GM23338 (cell line): ENCODE measurements at regions not wholly inside any gene's neighbourhood (a gene's known extent, or its start where the extent isn't known, plus 50 kb on each side); places are given as distances from the start of the nearest gene placed in this dataset.

Experiments
- ATAC-seq: fragments of 200-7000 bp; cut with Tn5 transposase; 3 replicates; pipeline ENCODE4 v1.9.1; 2020
- DNase-seq: peaks from one replicate; pipeline ENCODE4 v3.0.0-alpha.2; 2015; ENCODE audit warnings: low spot score
- H2AFZ ChIP-seq: fragments of 200-600 bp; sonication (generic); 2 replicates; pipeline ENCODE4 v1.8.0; 2016; ENCODE audit warnings: antibody characterized with exemption, mild to moderate bottlenecking, moderate library complexity
- H3F3A ChIP-seq: fragments of 200-600 bp; sonication (generic); replicated peaks from 2 replicates; pipeline ENCODE4 v1.8.0; 2017; ENCODE audit warnings: antibody characterized with exemption, mixed run types, low read depth
- H3K27ac ChIP-seq: fragments of 200-600 bp; sonication (generic); 2 replicates; pipeline ENCODE4 v1.6.1; 2016; ENCODE audit warnings: low read depth
- H3K27me3 ChIP-seq: fragments of 200-600 bp; sonication (generic); 2 replicates; pipeline ENCODE4 v1.8.0; 2016; ENCODE audit warnings: mild to moderate bottlenecking, mixed run types, moderate library complexity; ENCODE audit not compliant: insufficient read depth
- H3K36me3 ChIP-seq: fragments of 200-600 bp; sonication (generic); 2 replicates; pipeline ENCODE4 v1.8.0; 2016; ENCODE audit warnings: mild to moderate bottlenecking; ENCODE audit not compliant: insufficient read depth
- H3K4me1 ChIP-seq: fragments of 200-600 bp; sonication (generic); 2 replicates; pipeline ENCODE4 v1.8.0; 2016; ENCODE audit warnings: mild to moderate bottlenecking, moderate library complexity; ENCODE audit not compliant: insufficient read depth
- H3K4me2 ChIP-seq: fragments of 200-600 bp; sonication (generic); 2 replicates; pipeline ENCODE4 v1.7.1; 2017; ENCODE audit warnings: mixed run types
- H3K4me3 ChIP-seq: fragments of 200-600 bp; sonication (generic); 2 replicates; pipeline ENCODE4 v1.6.1; 2016; ENCODE audit warnings: mixed run types
- H3K79me2 ChIP-seq: fragments of 200-600 bp; sonication (generic); replicated peaks from 2 replicates; pipeline ENCODE4 v1.8.0; 2017; ENCODE audit warnings: mild to moderate bottlenecking; ENCODE audit not compliant: insufficient read depth
- H3K9me2 ChIP-seq: fragments of 200-600 bp; sonication (generic); 2 replicates; pipeline ENCODE4 v1.8.0; 2017; ENCODE audit not compliant: insufficient read depth
- H4K20me1 ChIP-seq: fragments of 200-600 bp; sonication (generic); replicated peaks from 2 replicates; pipeline ENCODE4 v1.8.0; 2017; ENCODE audit warnings: mild to moderate bottlenecking; ENCODE audit not compliant: insufficient read depth
- H3K27ac Mint-ChIP-seq: 2 replicates; pipeline ENCODE4 v1.8.0; 2020; ENCODE audit warnings: inconsistent platforms, mild to moderate bottlenecking, moderate library complexity, mixed read lengths
- H3K27me3 Mint-ChIP-seq: 3 replicates; pipeline ENCODE4 v1.8.0; 2022; ENCODE audit warnings: low read depth, mild to moderate bottlenecking, moderate library complexity, mixed read lengths, inconsistent platforms; ENCODE audit not compliant: insufficient read depth, poor library complexity
- H3K36me3 Mint-ChIP-seq: 3 replicates; pipeline ENCODE4 v1.8.0; 2021; ENCODE audit warnings: low read depth, mild to moderate bottlenecking, inconsistent platforms, moderate library complexity, mixed read lengths
- H3K4me1 Mint-ChIP-seq: 3 replicates; pipeline ENCODE4 v1.8.0; 2020; ENCODE audit warnings: mild to moderate bottlenecking, inconsistent platforms, mixed read lengths
- H3K4me3 Mint-ChIP-seq: 3 replicates; pipeline ENCODE4 v1.8.0; 2021; ENCODE audit warnings: moderate library complexity, mild to moderate bottlenecking, inconsistent platforms, mixed read lengths
- H3K9me3 Mint-ChIP-seq: 3 replicates; pipeline ENCODE4 v1.8.0; 2020; ENCODE audit warnings: moderate library complexity, mild to moderate bottlenecking, inconsistent platforms, mixed read lengths
- EZH2 ChIP-seq: fragments of 200-600 bp; sonication (generic); IDR thresholded peaks from one replicate; pipeline ENCODE4 v1.8.0; 2017; ENCODE audit warnings: antibody characterized with exemption, mild to moderate bottlenecking, low read depth; ENCODE audit not compliant: unreplicated experiment
- EZH2phosphoT487 ChIP-seq: fragments of 200-600 bp; sonication (generic); IDR thresholded peaks from one replicate; pipeline ENCODE4 v1.8.1; 2018; ENCODE audit warnings: antibody characterized with exemption; ENCODE audit not compliant: unreplicated experiment
- REST ChIP-seq: IDR thresholded peaks from one replicate; pipeline ENCODE4 v1.6.1; 2018; ENCODE audit warnings: antibody characterized with exemption; ENCODE audit not compliant: unreplicated experiment
- ZNF462 ChIP-seq: fragments of 250-450 bp; sonication (Bioruptor Pico); IDR thresholded peaks from 2 replicates; pipeline ENCODE4 v1.5.0; 2020; ENCODE audit warnings: mild to moderate bottlenecking, moderate library complexity

- TF ChIP-seq REST: no peak
Measured at GRCh38 chr4:136306361-136306760, 1225.9 kb downstream of the PCDH18 start (continued).

DNA sequence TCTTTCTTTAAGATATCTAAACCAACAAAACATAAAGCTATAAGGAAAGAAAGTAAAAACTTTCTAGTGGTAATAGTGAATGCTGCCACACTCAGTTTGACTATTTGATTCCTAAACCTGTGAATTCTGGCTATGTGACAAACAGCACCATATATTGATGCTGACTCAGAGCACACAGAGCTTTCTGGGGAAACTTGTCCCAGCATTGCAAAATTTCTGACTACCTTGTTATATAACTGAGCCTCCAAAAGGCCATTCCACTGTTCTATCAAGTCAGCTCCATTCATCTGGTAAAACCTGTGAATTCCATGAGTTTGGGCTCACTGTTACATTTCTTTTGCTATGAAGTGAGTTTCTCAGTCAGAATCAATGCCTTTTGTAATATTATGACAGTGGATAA is 1229.7 kb downstream of the PCDH18 start:
- Mint-ChIP-seq H3K9me3 (peaks cover 6% of the 10 kb centered on the region; the same call in 2 of the 3 replicates), H3K36me3 (peaks cover 6% of the 10 kb centered on the region; the same call in 2 of the 3 replicates), H3K27ac (no peak overlapping the region), H3K4me3 (no peak overlapping the region), H3K27me3 (peaks cover 2% of the 10 kb centered on the region), H3K4me1 (peaks cover 12% of the 10 kb centered on the region)
- TF ChIP-seq ZNF462 (CRISPR knock-in tag): no peak
- no peak for TF ChIP-seq REST
- no peak for TF ChIP-seq EZH2phosphoT487
- no peak for TF ChIP-seq EZH2
- no peaks in the 10 kb centered on the region for H3K79me2 ChIP-seq
- H3K9me2 ChIP-seq: no peaks in the 10 kb centered on the region; the same call in 1 of the 2 replicates
- H3K27me3 ChIP-seq: no peaks in the 10 kb centered on the region
- H3K36me3 ChIP-seq: no peaks in the 10 kb centered on the region
- DNase-seq: no peak
- no peaks in the 10 kb centered on the region for H4K20me1 ChIP-seq
- no peak overlapping the region for H3K4me2 ChIP-seq
- no peak for ATAC-seq
- H2AFZ ChIP-seq: no peak overlapping the region
- H3K4me1 ChIP-seq: peaks cover 12% of the 10 kb centered on the region
- no peak overlapping the region for H3K4me3 ChIP-seq
- H3K27ac ChIP-seq: no peak overlapping the region
- H3F3A ChIP-seq: no peaks in the 10 kb centered on the region
